Activated T-helper 9 cell treated with anti-CD3 and anti-CD28 coated beads, Interleukin-2, amount 50 U/mL, for 16 hours (primary cell): ENCODE measurements at regions not wholly inside any gene's neighbourhood (a gene's known extent, or its start where the extent isn't known, plus 50 kb on each side); places are given as distances from the start of the nearest gene placed in this dataset.

ENCODE experiments used
- DNase-seq: peaks from one replicate; pipeline ENCODE4 v3.0.0-alpha.2; 2020; ENCODE audit warnings: low read depth

GRCh38 chr9:28624771-28625170, 1051.5 kb upstream of the C9orf72 start:
- DNase-seq: no peak

- no peak for DNase-seq
Measured at GRCh38 chr9:28628031-28628430, 1054.8 kb upstream of the C9orf72 start.

GRCh38 chr9:28648723-28649122, 1075.4 kb upstream of the C9orf72 start:
- DNase-seq: no peak

- no peak for DNase-seq
Measured at GRCh38 chr9:28650327-28650726, 1077.0 kb upstream of the C9orf72 start.

GRCh38 chr9:28651050-28651722, 1077.9 kb upstream of the C9orf72 start:
- DNase-seq: no peak

GRCh38 chr9:28653216-28653615, 1079.9 kb upstream of the C9orf72 start:
- DNase-seq: no peak

- DNase-seq: no peak
Measured at GRCh38 chr9:28656727-28657126, 1083.4 kb upstream of the C9orf72 start.

- no peak for DNase-seq
Measured at GRCh38 chr9:28661853-28662252, 1088.6 kb upstream of the C9orf72 start.

GRCh38 chr9:28662675-28663074, 1089.4 kb upstream of the C9orf72 start:
- no peak for DNase-seq

- DNase-seq: no peak
Measured at GRCh38 chr9:28668158-28668557, 1094.9 kb upstream of the C9orf72 start.

GRCh38 chr9:28671000-28671399, 1097.7 kb upstream of the C9orf72 start:
- DNase-seq: no peak

GRCh38 chr9:28678097-28678496, 1104.8 kb upstream of the C9orf72 start:
- DNase-seq: no peak

GRCh38 chr9:28688172-28688571, 1114.9 kb upstream of the C9orf72 start:
- DNase-seq: no peak

- DNase-seq: no peak
Measured at GRCh38 chr9:28692012-28692411, 1118.7 kb upstream of the C9orf72 start.

- no peak for DNase-seq
Measured at GRCh38 chr9:28696960-28697359, 1123.7 kb upstream of the C9orf72 start.

GRCh38 chr9:28699632-28700031, 1126.4 kb upstream of the C9orf72 start:
- DNase-seq: no peak

GRCh38 chr9:28707616-28708015, 1134.3 kb upstream of the C9orf72 start:
- no peak for DNase-seq

- DNase-seq: no peak
Measured at GRCh38 chr9:28714188-28714587, 1140.9 kb upstream of the C9orf72 start.

- DNase-seq: no peak
Measured at GRCh38 chr9:28718226-28718625, 1144.9 kb upstream of the C9orf72 start.

GRCh38 chr9:28720746-28721145, 1147.5 kb upstream of the C9orf72 start:
- DNase-seq: no peak

GRCh38 chr9:28730111-28730510, 1156.8 kb upstream of the C9orf72 start:
- no peak for DNase-seq

- no peak for DNase-seq
Measured at GRCh38 chr9:28735738-28736342, 1162.6 kb upstream of the C9orf72 start.

- no peak for DNase-seq
Measured at GRCh38 chr9:28741459-28741858, 1168.2 kb upstream of the C9orf72 start.

GRCh38 chr9:28747351-28747985, 1174.2 kb upstream of the C9orf72 start:
- no peak for DNase-seq
